Adrenal gland (tissue), 5 donors: ENCODE measurements at regions not wholly inside any gene's neighbourhood (a gene's known extent, or its start where the extent isn't known, plus 50 kb on each side); places are given as distances from the start of the nearest gene placed in this dataset.

Experiments
- POLR2A ChIP-seq, 2 donors: fragments of 450-650 bp; IDR thresholded peaks; one replicate each; pipeline ENCODE4 v1.6.1; 2017; ENCODE audit warnings: antibody characterized with exemption in 2 of 2, mild to moderate bottlenecking in 2 of 2, moderate library complexity in 1 of 2
- TF ChIP-seq, protein P1 (sequence below), 6 experiments: fragments of 450-650 bp in 4 of 6; fragments of 200-600 bp in 2 of 6; sonication (generic) in 1 of 6; IDR thresholded peaks; 1 replicate in 5 of 6; 2 replicates in 1 of 6; pipeline versions ENCODE4 v1.5.1 to v1.8.0; 2016 to 2021; ENCODE audit warnings: antibody characterized with exemption in 6 of 6, mild to moderate bottlenecking in 2 of 6, moderate library complexity in 1 of 6
- donor health status: DM: no; HTN: no; CAD: no.

DNA sequence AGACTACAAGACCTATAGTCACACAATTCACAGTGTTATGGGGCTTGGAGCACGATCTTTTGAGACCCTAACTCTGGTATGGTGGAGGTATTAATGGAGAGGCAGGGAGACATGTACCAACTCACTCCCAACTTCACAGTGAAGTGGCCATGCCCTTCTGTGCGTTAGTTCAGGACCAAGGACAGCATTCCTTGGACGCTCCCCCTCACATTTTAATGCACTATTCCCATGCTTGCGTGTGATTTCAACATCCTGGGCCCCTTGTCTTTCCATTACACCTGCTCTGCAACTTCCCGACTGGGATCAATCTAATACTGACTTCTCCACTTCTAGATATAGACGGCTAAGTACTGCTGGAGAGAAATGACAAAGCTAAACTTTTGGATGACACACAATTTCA lies 72.7 kb downstream of the PLCE1 start:
- TF ChIP-seq, protein P1, sequence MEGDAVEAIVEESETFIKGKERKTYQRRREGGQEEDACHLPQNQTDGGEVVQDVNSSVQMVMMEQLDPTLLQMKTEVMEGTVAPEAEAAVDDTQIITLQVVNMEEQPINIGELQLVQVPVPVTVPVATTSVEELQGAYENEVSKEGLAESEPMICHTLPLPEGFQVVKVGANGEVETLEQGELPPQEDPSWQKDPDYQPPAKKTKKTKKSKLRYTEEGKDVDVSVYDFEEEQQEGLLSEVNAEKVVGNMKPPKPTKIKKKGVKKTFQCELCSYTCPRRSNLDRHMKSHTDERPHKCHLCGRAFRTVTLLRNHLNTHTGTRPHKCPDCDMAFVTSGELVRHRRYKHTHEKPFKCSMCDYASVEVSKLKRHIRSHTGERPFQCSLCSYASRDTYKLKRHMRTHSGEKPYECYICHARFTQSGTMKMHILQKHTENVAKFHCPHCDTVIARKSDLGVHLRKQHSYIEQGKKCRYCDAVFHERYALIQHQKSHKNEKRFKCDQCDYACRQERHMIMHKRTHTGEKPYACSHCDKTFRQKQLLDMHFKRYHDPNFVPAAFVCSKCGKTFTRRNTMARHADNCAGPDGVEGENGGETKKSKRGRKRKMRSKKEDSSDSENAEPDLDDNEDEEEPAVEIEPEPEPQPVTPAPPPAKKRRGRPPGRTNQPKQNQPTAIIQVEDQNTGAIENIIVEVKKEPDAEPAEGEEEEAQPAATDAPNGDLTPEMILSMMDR (IDR thresholded peaks at IDR 0.05): no peak
- no peak for TF ChIP-seq POLR2A (IDR thresholded peaks at IDR 0.05)
